PC-3 (cell line): ENCODE measurements at regions not wholly inside any gene's neighbourhood (a gene's known extent, or its start where the extent isn't known, plus 50 kb on each side); places are given as distances from the start of the nearest gene placed in this dataset.

Source experiments
- ATAC-seq: fragments of 200-7000 bp; cut with Tn5 transposase; 2 replicates; pipeline ENCODE4 v1.9.1; 2020; ENCODE audit warnings: mild to moderate bottlenecking, moderate library complexity
- BruUV-seq: library from RNA; stranded (reverse); fragments of 400-500 nt; replicated peaks from 2 replicates; lab custom pipeline; 2021; lab: Mats Ljungman, UMichigan
- CTCF ChIA-PET: fragments of 300-600 bp; sonication (Branson Sonifier 250); formaldehyde crosslinking; loops from one replicate; lab custom pipeline; 2022; ENCODE audit warnings: antibody characterized with exemption; lab: Charles Lee
- POLR2A ChIA-PET: fragments of 300-600 bp; sonication (Branson Sonifier 250); formaldehyde crosslinking; loops from one replicate; lab custom pipeline; 2022; ENCODE audit warnings: antibody characterized with exemption; ENCODE audit not compliant: unreplicated experiment; lab: Charles Lee
- DNase-seq: peaks from one replicate; pipeline ENCODE4 v3.0.0-alpha.2; 2015
- H2AFZ ChIP-seq: fragments of 300-600 bp; sonication (generic); 2 replicates; pipeline ENCODE4 v1.6.0; 2016; ENCODE audit warnings: antibody characterized with exemption, low read length
- H3F3A ChIP-seq: fragments of 300-600 bp; sonication (generic); one replicate; pipeline ENCODE4 v1.6.0; 2017; ENCODE audit warnings: antibody characterized with exemption, low read length, control low read depth, mild to moderate bottlenecking; ENCODE audit not compliant: unreplicated experiment
- H3K27ac ChIP-seq: fragments of 300-600 bp; sonication (generic); 2 replicates; pipeline ENCODE4 v1.5.1; 2016; ENCODE audit warnings: mild to moderate bottlenecking, low read length
- H3K27me3 ChIP-seq: fragments of 300-600 bp; sonication (generic); 2 replicates; pipeline ENCODE4 v1.6.1; 2016; ENCODE audit warnings: low read length, mixed read lengths
- H3K36me3 ChIP-seq: fragments of 300-600 bp; sonication (generic); 2 replicates; pipeline ENCODE4 v1.6.1; 2016; ENCODE audit warnings: low read depth, mixed run types, low read length, mixed read lengths
- H3K4me1 ChIP-seq: fragments of 300-600 bp; sonication (generic); 2 replicates; pipeline ENCODE4 v1.5.1; 2016; ENCODE audit warnings: low read length; ENCODE audit not compliant: insufficient read depth
- H3K4me2 ChIP-seq: fragments of 300-600 bp; sonication (generic); 2 replicates; pipeline ENCODE4 v1.6.0; 2016; ENCODE audit warnings: low read length
- H3K4me3 ChIP-seq: fragments of 300-600 bp; sonication (generic); 2 replicates; pipeline ENCODE4 v1.5.1; 2016; ENCODE audit warnings: mild to moderate bottlenecking, low read length, mixed read lengths
- H3K79me2 ChIP-seq: fragments of 300-600 bp; sonication (generic); 2 replicates; pipeline ENCODE4 v1.6.1; 2017; ENCODE audit warnings: low read length, mixed read lengths
- H3K9ac ChIP-seq: fragments of 300-600 bp; sonication (generic); 2 replicates; pipeline ENCODE4 v1.6.0; 2016; ENCODE audit warnings: mild to moderate bottlenecking, low read length
- H3K9me2 ChIP-seq: fragments of 300-600 bp; sonication (generic); replicated peaks from 2 replicates; pipeline ENCODE4 v1.6.1; 2016; ENCODE audit warnings: mixed run types, low read length, mixed read lengths
- H3K9me3 ChIP-seq: fragments of 300-600 bp; sonication (generic); 2 replicates; pipeline ENCODE4 v1.6.1; 2016; ENCODE audit warnings: low read length, mixed read lengths
- H4K20me1 ChIP-seq: fragments of 300-600 bp; sonication (generic); 2 replicates; pipeline ENCODE4 v1.6.1; 2016; ENCODE audit warnings: low read length, mixed read lengths
- EZH2 ChIP-seq: fragments of 300-600 bp; sonication (generic); IDR thresholded peaks from one replicate; pipeline ENCODE4 v1.6.1; 2017; ENCODE audit warnings: antibody characterized with exemption, mild to moderate bottlenecking, low read length; ENCODE audit not compliant: unreplicated experiment
- EZH2phosphoT487 ChIP-seq: fragments of 300-600 bp; sonication (generic); IDR thresholded peaks from 2 replicates; pipeline ENCODE4 v1.6.1; 2018; ENCODE audit warnings: mild to moderate bottlenecking, antibody characterized with exemption, low read length, borderline replicate concordance
- intact Hi-C: fragments of 100-400 bp; cut with micrococcal nuclease; formaldehyde crosslinking; loops from 2 replicates; pipeline ENCODE4 v1.9.0; 2023
- TF ChIP-seq, protein P1 (sequence below): fragments of 300-600 bp; sonication (generic); conservative IDR thresholded peaks from 2 replicates; pipeline ENCODE4 v1.5.1; 2017; ENCODE audit warnings: antibody characterized with exemption, low read depth, mild to moderate bottlenecking, low read length

DNA sequence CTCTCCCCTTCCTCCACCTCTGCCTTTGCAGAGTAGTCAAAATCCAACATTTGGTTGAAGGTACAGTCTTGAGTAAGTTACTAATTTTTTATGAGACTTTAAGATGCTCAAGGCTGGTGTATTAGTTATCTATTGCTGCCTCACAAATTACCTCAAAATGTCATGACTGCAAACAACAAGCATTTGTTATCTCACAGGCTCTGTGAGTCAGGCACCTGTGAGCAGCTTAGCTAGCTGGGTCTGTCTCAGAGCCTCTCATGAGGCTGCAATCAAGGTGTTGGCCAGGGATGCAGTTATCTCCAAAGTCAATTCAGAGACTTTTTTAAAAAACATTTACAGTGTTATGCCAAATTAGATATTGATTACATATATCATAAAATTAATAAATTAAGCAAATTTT lies 371.3 kb upstream of the RGMB start:
- Histone ChIP-seq H3K9me2 (no peaks in the 10 kb centered on the region), H3K27ac (no peak overlapping the region), H3K4me3 (no peak overlapping the region), H3K27me3 (no peaks in the 10 kb centered on the region), H3K36me3 (no peaks in the 10 kb centered on the region), H4K20me1 (no peaks in the 10 kb centered on the region), H2AFZ (no peak overlapping the region), H3K79me2 (no peaks in the 10 kb centered on the region), H3K4me1 (no peaks in the 10 kb centered on the region), H3K9ac (no peak overlapping the region), H3K4me2 (no peak overlapping the region), H3K9me3 (no peaks in the 10 kb centered on the region), H3F3A (no peaks in the 10 kb centered on the region)
- TF ChIP-seq EZH2phosphoT487 (no peak), EZH2 (no peak)
- TF ChIP-seq, protein P1, sequence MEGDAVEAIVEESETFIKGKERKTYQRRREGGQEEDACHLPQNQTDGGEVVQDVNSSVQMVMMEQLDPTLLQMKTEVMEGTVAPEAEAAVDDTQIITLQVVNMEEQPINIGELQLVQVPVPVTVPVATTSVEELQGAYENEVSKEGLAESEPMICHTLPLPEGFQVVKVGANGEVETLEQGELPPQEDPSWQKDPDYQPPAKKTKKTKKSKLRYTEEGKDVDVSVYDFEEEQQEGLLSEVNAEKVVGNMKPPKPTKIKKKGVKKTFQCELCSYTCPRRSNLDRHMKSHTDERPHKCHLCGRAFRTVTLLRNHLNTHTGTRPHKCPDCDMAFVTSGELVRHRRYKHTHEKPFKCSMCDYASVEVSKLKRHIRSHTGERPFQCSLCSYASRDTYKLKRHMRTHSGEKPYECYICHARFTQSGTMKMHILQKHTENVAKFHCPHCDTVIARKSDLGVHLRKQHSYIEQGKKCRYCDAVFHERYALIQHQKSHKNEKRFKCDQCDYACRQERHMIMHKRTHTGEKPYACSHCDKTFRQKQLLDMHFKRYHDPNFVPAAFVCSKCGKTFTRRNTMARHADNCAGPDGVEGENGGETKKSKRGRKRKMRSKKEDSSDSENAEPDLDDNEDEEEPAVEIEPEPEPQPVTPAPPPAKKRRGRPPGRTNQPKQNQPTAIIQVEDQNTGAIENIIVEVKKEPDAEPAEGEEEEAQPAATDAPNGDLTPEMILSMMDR = no peak
- no TSS peak for BruUV-seq
- intact Hi-C loops = no loop called here
- CTCF ChIA-PET = interaction anchor here (0.6 kb wide), 1 partner anchor 394 kb away, joined by 3 read pairs; no protein-coding TSS in a partner anchor
- DNase-seq = peak; percentile 36
- POLR2A ChIA-PET = no interaction called here
- ATAC-seq = peak; percentile 27; the same call in 1 of the 2 replicates

GRCh38 chr5:98403131-98403530 lies 370.3 kb upstream of the RGMB start:
- ChIA-PET CTCF (no interaction called here), POLR2A (no interaction called here)

GRCh38 chr5:98414938-98415337 lies 358.5 kb upstream of the RGMB start:
- no peak overlapping the region for H3K4me3 ChIP-seq
- intact Hi-C loops = loop anchor here (2.0 kb wide), 1 partner anchor 40 kb away; no protein-coding TSS in a partner anchor
- no peaks in the 10 kb centered on the region for H4K20me1 ChIP-seq
- CTCF ChIA-PET = interaction anchor here (0.6 to 1.6 kb wide), 4 partner anchors 40 to 357 kb away, joined by 3 to 6 read pairs (median 5); no protein-coding TSS in a partner anchor
- no peaks in the 10 kb centered on the region for H3K36me3 ChIP-seq
- H3K9me3 ChIP-seq = no peaks in the 10 kb centered on the region
- no peaks in the 10 kb centered on the region for H3K27me3 ChIP-seq
- H3K9ac ChIP-seq = peak overlapping the region; percentile 13; the same call in 1 of the 2 replicates
- peak overlapping the region; percentile 92 for H3K27ac ChIP-seq
- peaks cover 10% of the 10 kb centered on the region for H3F3A ChIP-seq
- DNase-seq = peak; percentile 96
- no peaks in the 10 kb centered on the region for H3K79me2 ChIP-seq
- peaks cover 33% of the 10 kb centered on the region for H3K4me1 ChIP-seq
- H3K9me2 ChIP-seq = peaks cover 3% of the 10 kb centered on the region; the same call in 1 of the 2 replicates
- peak overlapping the region; percentile 58 for H3K4me2 ChIP-seq
- BruUV-seq = no TSS peak
- H2AFZ ChIP-seq = no peak overlapping the region
- ATAC-seq = peak; percentile 95
- POLR2A ChIA-PET = interaction anchor here (0.6 to 1.0 kb wide), 2 partner anchors 10 to 356 kb away, joined by 4 to 5 read pairs; no protein-coding TSS in a partner anchor
- TF ChIP-seq EZH2phosphoT487 (no peak), EZH2 (no peak)
- TF ChIP-seq, protein P1 = no peak

More at GRCh38 chr5:98403131-98403530, 370.3 kb upstream of the RGMB start:
- Histone ChIP-seq H3K79me2 (no peaks in the 10 kb centered on the region), H3K36me3 (no peaks in the 10 kb centered on the region), H4K20me1 (no peaks in the 10 kb centered on the region), H2AFZ (no peak overlapping the region), H3K9me2 (no peaks in the 10 kb centered on the region), H3K4me1 (no peaks in the 10 kb centered on the region), H3K9ac (no peak overlapping the region), H3K27ac (no peak overlapping the region), H3K4me2 (no peak overlapping the region), H3K4me3 (no peak overlapping the region), H3F3A (no peaks in the 10 kb centered on the region), H3K27me3 (no peaks in the 10 kb centered on the region), H3K9me3 (no peaks in the 10 kb centered on the region)
- ATAC-seq = no peak
- DNase-seq = no peak
- intact Hi-C loops = no loop called here
- no TSS peak for BruUV-seq
- TF ChIP-seq, protein P1 = no peak
- TF ChIP-seq EZH2phosphoT487 = no peak
- no peak for TF ChIP-seq EZH2
